Retinal pigment epithelial cell (primary cell): ENCODE measurements at regions not wholly inside any gene's neighbourhood (a gene's known extent, or its start where the extent isn't known, plus 50 kb on each side); places are given as distances from the start of the nearest gene placed in this dataset.
"Not testable (repeated sequence)": the region's sequence is repeated elsewhere in the genome, so short reads cannot be mapped to it uniquely, and the experiment has no call there.

Source experiments
- DNase-seq: peaks from one replicate; pipeline ENCODE4 v3.0.0-alpha.2; 2010; ENCODE audit warnings: low read depth
- H3K4me3 ChIP-seq: 2 replicates; pipeline ENCODE4 v1.5.1; 2011; ENCODE audit warnings: mild to moderate bottlenecking, low read length, control low read depth, moderate library complexity
- TF ChIP-seq, protein P1 (sequence below): conservative IDR thresholded peaks from 2 replicates; pipeline ENCODE4 v1.5.1; 2011; ENCODE audit warnings: low read depth, low read length, control low read depth, inconsistent platforms

DNA sequence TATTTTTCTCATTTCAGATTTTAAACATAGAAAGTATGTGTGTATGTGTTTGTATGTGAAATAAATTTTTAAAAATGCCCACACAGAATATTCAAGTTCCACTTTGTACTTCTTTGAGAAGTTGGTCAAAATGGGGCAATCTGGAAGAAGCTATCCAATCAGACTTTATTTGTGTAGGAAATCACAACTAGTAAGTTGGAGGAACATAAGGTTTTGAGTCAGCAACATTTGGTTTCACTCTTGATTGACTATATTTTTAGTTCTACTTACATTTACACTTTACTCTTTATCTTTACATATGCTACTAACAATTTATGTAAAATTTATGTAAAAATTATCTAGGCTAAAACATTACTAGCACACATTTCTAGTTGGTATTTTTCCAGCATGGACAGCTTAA, 128.1 kb downstream of the ATXN7L3B start:
- no peak overlapping the region for H3K4me3 ChIP-seq
- TF ChIP-seq, protein P1, sequence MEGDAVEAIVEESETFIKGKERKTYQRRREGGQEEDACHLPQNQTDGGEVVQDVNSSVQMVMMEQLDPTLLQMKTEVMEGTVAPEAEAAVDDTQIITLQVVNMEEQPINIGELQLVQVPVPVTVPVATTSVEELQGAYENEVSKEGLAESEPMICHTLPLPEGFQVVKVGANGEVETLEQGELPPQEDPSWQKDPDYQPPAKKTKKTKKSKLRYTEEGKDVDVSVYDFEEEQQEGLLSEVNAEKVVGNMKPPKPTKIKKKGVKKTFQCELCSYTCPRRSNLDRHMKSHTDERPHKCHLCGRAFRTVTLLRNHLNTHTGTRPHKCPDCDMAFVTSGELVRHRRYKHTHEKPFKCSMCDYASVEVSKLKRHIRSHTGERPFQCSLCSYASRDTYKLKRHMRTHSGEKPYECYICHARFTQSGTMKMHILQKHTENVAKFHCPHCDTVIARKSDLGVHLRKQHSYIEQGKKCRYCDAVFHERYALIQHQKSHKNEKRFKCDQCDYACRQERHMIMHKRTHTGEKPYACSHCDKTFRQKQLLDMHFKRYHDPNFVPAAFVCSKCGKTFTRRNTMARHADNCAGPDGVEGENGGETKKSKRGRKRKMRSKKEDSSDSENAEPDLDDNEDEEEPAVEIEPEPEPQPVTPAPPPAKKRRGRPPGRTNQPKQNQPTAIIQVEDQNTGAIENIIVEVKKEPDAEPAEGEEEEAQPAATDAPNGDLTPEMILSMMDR = no peak
- DNase-seq = no peak

DNA sequence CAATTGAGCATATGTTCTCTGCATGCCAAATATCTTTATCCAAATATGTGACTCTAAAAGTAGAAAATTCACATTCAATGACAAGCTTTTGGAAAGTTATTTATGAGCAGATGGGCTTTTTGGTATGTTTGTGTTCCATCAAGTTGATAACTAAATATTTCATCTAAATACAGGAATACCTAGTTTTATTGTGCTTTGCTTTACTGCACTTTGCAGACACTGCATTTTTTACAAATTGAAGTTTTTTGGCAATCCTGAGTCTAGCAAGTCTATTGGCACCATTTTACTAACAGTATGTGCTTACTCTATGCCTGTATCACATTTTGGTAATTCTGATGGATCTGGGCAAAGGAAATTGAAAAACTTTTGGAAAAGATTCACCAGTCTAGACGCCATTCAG, 133.8 kb downstream of the ATXN7L3B start:
- TF ChIP-seq, protein P1 = no peak
- no peak overlapping the region for H3K4me3 ChIP-seq
- no peak for DNase-seq

DNA sequence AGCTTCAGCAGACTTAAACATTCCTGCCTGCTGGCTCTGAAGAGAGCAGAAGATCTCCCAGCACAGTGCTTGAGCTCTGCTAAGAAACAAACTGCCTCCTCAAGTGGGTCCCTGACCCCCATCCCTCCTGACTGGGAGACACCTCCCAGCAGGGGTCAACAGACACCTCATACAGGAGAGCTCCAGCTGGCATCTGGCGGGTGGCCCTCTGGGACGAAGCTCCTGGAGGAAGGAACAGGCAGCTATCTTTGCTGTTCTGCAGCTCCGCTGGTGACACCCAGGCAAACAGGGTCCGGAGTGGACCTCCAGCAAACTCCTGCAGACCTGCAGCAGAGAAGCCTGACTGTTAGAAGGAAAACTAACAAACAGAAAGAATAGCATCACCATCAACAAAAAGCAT, 139.3 kb downstream of the ATXN7L3B start:
- H3K4me3 ChIP-seq, DNase-seq: not testable (repeated sequence)

DNA sequence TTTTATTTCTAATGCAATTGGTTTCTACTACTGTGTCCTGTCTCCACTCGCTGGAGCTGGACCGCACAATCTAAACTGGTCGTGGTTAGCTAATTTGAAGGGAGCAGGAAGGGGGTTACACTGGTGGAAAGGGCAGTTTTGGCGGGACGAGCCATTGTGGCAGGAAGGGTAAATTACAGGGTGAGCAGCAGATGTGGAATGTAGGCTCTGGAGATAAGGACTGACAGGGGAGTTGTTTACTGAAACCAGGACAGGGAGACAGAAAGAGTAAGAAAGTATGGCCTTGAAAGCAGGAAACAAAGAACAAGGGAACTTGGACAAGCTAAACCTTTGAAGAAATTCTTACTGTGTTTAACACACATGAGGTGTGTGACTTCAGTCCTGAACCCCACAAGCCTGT, 147.8 kb downstream of the ATXN7L3B start:
- H3K4me3 ChIP-seq = no peak overlapping the region
- DNase-seq = no peak
- TF ChIP-seq, protein P1 = no peak

DNA sequence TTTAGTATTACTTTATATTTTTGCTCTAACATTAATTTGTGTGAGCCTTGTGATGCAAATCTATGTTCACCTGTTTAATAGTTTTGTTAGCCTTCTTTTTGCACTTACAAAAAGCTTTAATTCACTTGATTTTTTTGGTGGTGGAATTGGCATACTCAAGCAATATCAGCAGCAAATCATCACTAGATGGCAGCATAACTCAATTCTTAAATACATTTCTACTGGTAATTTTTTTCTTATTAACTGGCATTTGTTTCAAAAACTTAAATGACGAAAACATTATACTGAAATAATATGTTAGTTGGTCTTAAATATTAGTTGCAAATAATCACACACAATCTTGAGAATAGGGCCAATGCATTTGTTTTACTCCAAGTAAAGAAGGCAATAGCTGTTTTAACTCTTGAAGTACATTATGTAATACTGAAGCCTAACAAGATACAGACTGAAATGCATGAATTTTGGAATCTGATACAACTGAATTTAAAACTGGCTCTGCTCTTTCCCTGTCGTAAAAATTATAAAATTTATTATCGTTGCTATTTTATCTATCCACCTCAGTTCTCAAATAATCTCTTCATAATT, 151.5 kb downstream of the ATXN7L3B start:
- TF ChIP-seq, protein P1 = peak; percentile 68
- no peak overlapping the region for H3K4me3 ChIP-seq
- DNase-seq = peak; percentile 12

DNA sequence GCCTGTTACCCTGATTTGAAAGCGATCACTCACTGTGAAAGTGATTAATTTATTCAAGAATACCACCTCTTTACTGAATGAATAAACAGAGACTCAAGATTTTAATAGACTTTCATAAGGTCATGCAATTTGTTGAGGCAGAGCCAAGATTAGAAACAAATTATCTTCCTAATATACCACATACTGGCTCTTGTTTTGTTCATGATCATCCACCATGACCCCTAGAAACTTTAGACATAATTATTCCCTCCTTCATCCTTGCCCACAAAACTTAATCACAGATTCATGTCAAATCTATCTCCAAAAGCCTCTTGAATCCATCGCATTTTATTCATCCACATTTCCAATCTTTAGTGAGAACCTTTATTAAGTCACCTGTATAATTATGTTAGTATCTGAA, 152.3 kb downstream of the ATXN7L3B start:
- DNase-seq = no peak
- no peak overlapping the region for H3K4me3 ChIP-seq
- TF ChIP-seq, protein P1 = no peak

DNA sequence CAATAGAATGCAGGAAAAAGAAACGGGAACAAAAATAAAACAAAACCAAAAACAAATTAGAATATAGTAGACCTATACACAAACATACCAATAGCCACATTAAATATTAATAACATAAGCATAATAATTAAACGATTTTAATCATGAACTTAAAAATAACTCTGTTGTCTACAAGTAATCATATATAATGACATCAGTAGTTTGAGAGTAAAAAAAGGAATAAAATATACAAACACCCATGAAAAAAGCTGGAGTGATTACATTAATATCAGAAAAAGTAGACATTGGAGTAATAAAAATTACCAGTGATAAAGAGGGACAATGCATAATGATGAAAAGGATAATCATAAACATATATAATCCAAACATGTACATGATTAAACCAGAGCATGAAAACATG, 181.8 kb downstream of the ATXN7L3B start:
- no peak overlapping the region for H3K4me3 ChIP-seq
- TF ChIP-seq, protein P1 = no peak
- no peak for DNase-seq

DNA sequence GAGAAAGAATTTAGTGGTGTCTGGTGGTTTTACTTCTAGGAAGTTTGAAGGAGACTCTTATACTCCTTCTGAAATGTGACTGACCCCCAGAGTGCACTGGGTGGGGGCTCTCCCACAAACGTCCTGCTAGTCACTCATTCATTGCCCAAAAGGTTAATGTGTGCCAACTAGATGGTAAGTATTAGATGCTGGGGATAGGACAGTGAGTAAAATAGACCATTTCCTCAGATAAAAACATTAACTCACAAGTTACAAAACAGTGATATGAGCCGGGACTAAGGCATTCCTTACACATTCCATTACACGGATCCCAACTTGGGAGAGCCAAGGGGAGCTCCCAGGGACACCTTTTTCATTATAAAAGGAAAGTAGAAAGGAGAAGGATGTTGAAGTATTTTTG, 185.1 kb downstream of the ATXN7L3B start:
- no peak for DNase-seq
- H3K4me3 ChIP-seq = no peak overlapping the region
- TF ChIP-seq, protein P1 = no peak
